ENCODE measurements at regions not wholly inside any gene's neighbourhood (a gene's known extent, or its start where the extent isn't known, plus 50 kb on each side); places are given as distances from the start of the nearest gene placed in this dataset.

DNA sequence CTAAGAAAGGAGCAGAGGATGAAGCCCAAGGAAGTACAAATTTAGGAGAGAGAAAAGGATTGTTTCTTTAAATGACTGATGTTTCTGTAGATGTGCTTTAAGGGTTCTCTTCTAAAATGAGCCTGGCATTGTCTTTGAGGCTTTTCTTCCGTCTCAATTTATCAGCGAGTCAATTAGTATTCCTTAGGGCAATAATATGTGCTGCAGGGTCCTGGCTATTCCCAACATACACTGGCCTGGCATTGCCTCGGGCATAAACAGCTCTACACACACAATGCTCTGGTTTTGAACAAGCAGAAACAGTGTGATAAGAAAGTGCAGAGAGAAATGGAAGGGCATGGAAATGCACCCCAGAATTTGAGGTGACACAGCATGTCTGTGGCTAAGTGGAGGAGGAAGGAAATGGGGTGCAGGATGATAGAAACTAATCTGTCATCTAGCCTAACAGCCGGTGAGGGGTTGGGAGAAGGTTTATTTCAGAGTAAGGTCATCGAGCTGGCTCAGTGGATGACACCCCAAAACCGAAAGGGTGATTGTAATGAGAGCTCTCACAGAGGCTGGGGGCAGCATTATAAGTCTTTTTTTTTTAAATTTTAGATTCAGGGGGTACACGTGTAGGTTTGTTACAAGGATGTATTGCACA is 67.5 kb upstream of the ARHGAP21 start (continued):
- TF ChIP-seq, protein P1, sequence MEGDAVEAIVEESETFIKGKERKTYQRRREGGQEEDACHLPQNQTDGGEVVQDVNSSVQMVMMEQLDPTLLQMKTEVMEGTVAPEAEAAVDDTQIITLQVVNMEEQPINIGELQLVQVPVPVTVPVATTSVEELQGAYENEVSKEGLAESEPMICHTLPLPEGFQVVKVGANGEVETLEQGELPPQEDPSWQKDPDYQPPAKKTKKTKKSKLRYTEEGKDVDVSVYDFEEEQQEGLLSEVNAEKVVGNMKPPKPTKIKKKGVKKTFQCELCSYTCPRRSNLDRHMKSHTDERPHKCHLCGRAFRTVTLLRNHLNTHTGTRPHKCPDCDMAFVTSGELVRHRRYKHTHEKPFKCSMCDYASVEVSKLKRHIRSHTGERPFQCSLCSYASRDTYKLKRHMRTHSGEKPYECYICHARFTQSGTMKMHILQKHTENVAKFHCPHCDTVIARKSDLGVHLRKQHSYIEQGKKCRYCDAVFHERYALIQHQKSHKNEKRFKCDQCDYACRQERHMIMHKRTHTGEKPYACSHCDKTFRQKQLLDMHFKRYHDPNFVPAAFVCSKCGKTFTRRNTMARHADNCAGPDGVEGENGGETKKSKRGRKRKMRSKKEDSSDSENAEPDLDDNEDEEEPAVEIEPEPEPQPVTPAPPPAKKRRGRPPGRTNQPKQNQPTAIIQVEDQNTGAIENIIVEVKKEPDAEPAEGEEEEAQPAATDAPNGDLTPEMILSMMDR (IDR thresholded peaks at IDR 0.05 in 2 of 3, conservative IDR thresholded peaks at IDR 0.05 in 1 of 3; ENCODE audit: borderline replicate concordance in 1 of 3, insufficient read depth in 1 of 3, low read depth in 2 of 3, low read length in 2 of 3), result no peak
- no peak for TF ChIP-seq ZFX (IDR thresholded peaks at IDR 0.05)
- TF ChIP-seq, protein P2, sequence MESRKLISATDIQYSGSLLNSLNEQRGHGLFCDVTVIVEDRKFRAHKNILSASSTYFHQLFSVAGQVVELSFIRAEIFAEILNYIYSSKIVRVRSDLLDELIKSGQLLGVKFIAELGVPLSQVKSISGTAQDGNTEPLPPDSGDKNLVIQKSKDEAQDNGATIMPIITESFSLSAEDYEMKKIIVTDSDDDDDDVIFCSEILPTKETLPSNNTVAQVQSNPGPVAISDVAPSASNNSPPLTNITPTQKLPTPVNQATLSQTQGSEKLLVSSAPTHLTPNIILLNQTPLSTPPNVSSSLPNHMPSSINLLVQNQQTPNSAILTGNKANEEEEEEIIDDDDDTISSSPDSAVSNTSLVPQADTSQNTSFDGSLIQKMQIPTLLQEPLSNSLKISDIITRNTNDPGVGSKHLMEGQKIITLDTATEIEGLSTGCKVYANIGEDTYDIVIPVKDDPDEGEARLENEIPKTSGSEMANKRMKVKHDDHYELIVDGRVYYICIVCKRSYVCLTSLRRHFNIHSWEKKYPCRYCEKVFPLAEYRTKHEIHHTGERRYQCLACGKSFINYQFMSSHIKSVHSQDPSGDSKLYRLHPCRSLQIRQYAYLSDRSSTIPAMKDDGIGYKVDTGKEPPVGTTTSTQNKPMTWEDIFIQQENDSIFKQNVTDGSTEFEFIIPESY (IDR thresholded peaks at IDR 0.05; ENCODE audit: extremely low read depth, insufficient replicate concordance, low read length), result no peak
- no peak for TF ChIP-seq FOSL1 (IDR thresholded peaks at IDR 0.05; ENCODE audit: low read depth)
- no peak for TF ChIP-seq YY1 (IDR thresholded peaks at IDR 0.05; ENCODE audit: extremely low read depth, insufficient replicate concordance, low read depth, low read length)
- no peak for TF ChIP-seq CBX3 (IDR thresholded peaks at IDR 0.05; ENCODE audit: low read depth)
- TF ChIP-seq CEBPB (IDR thresholded peaks at IDR 0.05; ENCODE audit: low read depth), result no peak
- TF ChIP-seq, protein P3, sequence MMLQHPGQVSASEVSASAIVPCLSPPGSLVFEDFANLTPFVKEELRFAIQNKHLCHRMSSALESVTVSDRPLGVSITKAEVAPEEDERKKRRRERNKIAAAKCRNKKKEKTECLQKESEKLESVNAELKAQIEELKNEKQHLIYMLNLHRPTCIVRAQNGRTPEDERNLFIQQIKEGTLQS (IDR thresholded peaks at IDR 0.05), result no peak
- no peak for TF ChIP-seq SRF (IDR thresholded peaks at IDR 0.05; ENCODE audit: low read depth)
- no peak for TF ChIP-seq EGR1 (IDR thresholded peaks at IDR 0.05; ENCODE audit: low read depth)

DNA sequence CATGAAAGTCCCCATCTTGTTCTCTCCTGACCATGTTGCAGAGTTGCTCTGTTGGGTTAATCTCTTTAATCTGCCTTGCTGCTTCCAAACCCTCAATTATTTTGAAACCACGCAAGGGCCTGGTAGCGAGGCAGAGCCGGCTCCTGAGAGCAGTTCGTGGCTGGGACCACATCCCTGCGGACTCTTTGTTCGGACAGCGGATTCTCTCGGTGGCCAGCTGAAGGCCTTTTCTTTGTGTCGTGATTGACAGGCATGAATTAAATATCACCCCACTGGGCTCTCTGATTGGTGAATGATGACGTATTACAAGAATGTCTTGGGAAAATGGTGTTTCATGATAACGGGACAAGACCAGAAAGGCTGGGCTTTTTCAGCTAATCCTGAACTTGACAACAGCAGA is 66.9 kb upstream of the ARHGAP21 start:
- Histone ChIP-seq H3K36me3 (ENCODE audit: control insufficient read depth in 1 of 2, insufficient read depth in 2 of 2, low read length in 2 of 2) (no peaks in the 10 kb centered on the region), H2AFZ (ENCODE audit: low read depth, low read length, poor library complexity, severe bottlenecking) (no peak overlapping the region), H3K9me3 (ENCODE audit: control insufficient read depth in 1 of 2, insufficient read depth in 1 of 2, low read depth in 1 of 2, low read length in 2 of 2) (no peaks in the 10 kb centered on the region), H3K27ac (ENCODE audit: low read depth, low read length) (no peak overlapping the region), H3K27me3 (ENCODE audit: insufficient read depth, low read length) (no peaks in the 10 kb centered on the region), H4K20me1 (ENCODE audit: insufficient read depth) (no peaks in the 10 kb centered on the region), H3K9me2 (ENCODE audit: insufficient read depth) (no peaks in the 10 kb centered on the region), H3K4me2 (ENCODE audit: low read length) (no peak overlapping the region), H3K4me3 (replicated peaks in 1 of 2; ENCODE audit: low read depth in 1 of 2, low read length in 2 of 2) (no peak overlapping the region), H3K79me2 (ENCODE audit: insufficient read depth, low read length) (no peaks in the 10 kb centered on the region), H3K4me1 (ENCODE audit: control insufficient read depth in 1 of 2, insufficient read depth in 2 of 2, low read length in 2 of 2) (peaks cover 0 to 6% of the 10 kb centered on the region in 2 experiments; a peak in 1 of 4 replicates), H3K9ac (ENCODE audit: low read length) (no peak overlapping the region)
- BruUV-seq (replicated peaks), result no TSS peak
- POLR2A ChIA-PET, result no interaction called here
- no peak for DNase-seq (ENCODE audit: low read depth, low spot score)
- ATAC-seq, result no peak
- CTCF ChIA-PET, result no interaction called here
- RAD21 ChIA-PET (ENCODE audit: low non-redundant PET in 1 of 2, low total read pairs in 2 of 2, uncharacterized antibody in 2 of 2, unreplicated experiment in 2 of 2), result no interaction called here
- intact Hi-C loops (cut with micrococcal nuclease), result no loop called here
- TF ChIP-seq CBX3 (IDR thresholded peaks at IDR 0.05; ENCODE audit: low read depth), result no peak
- TF ChIP-seq ZNF274 (IDR thresholded peaks at IDR 0.05; ENCODE audit: low read depth, low read length), result no peak
